Spleen (tissue), 7 donors: ENCODE measurements at regions not wholly inside any gene's neighbourhood (a gene's known extent, or its start where the extent isn't known, plus 50 kb on each side); places are given as distances from the start of the nearest gene placed in this dataset.

ENCODE experiments used
- POLR2A ChIP-seq, 3 donors: fragments of 450-650 bp; IDR thresholded peaks; one replicate each; pipeline ENCODE4 v1.5.1; 2017; ENCODE audit warnings: antibody characterized with exemption in 3 of 3, mild to moderate bottlenecking in 1 of 3
- TF ChIP-seq, protein P1 (sequence below), 11 experiments: fragments of 200-600 bp in 7 of 11; fragments of 450-650 bp in 4 of 11; sonication (generic) in 4 of 11; IDR thresholded peaks in 8 of 11; conservative IDR thresholded peaks in 3 of 11; 1 replicate in 7 of 11; 2 replicates in 4 of 11; pipeline versions ENCODE4 v1.4.0 to v1.8.0; 2016 to 2021; ENCODE audit warnings: antibody characterized with exemption in 11 of 11, inconsistent platforms in 4 of 11, mild to moderate bottlenecking in 1 of 11
- donor health status: DM: no; HTN: no; CAD: no; lungs with moderate emphysema.
- donor health status: DM: no; HTN: no; CAD: no.
- donor health status: DM: no; HTN: no; CAD: no.

DNA sequence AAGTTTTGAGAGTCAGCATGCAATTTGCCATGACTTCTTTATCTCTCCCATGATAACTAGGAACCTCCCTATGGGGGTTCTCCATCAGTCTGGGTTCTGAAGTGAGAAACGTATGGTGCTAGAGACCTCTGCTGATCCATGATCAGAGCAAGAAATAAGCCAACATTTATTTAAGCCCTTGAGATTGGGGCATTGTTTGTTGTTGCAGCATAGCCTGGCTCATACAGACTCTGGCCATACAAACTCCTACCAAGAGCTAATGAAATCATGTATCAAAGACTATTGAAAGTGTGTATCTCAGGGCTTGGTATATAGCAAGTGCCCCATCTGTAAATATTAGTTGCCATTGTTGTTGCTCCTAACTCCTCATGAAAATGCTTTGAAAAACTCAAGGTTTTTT, 233.9 kb downstream of the MAF start:
- TF ChIP-seq, protein P1, sequence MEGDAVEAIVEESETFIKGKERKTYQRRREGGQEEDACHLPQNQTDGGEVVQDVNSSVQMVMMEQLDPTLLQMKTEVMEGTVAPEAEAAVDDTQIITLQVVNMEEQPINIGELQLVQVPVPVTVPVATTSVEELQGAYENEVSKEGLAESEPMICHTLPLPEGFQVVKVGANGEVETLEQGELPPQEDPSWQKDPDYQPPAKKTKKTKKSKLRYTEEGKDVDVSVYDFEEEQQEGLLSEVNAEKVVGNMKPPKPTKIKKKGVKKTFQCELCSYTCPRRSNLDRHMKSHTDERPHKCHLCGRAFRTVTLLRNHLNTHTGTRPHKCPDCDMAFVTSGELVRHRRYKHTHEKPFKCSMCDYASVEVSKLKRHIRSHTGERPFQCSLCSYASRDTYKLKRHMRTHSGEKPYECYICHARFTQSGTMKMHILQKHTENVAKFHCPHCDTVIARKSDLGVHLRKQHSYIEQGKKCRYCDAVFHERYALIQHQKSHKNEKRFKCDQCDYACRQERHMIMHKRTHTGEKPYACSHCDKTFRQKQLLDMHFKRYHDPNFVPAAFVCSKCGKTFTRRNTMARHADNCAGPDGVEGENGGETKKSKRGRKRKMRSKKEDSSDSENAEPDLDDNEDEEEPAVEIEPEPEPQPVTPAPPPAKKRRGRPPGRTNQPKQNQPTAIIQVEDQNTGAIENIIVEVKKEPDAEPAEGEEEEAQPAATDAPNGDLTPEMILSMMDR (IDR thresholded peaks at IDR 0.05 in 8 of 11, conservative IDR thresholded peaks at IDR 0.05 in 3 of 11) = no peak
- TF ChIP-seq POLR2A (IDR thresholded peaks at IDR 0.05) = no peak
